GM12878 (cell line): ENCODE measurements at regions not wholly inside any gene's neighbourhood (a gene's known extent, or its start where the extent isn't known, plus 50 kb on each side); places are given as distances from the start of the nearest gene placed in this dataset.

Source experiments
- ATAC-seq: fragments of 200-7000 bp; cut with Tn5 transposase; 3 replicates; pipeline ENCODE4 v1.9.1; 2020; ENCODE audit warnings: mild to moderate bottlenecking, moderate library complexity
- BruUV-seq: library from RNA; stranded (reverse); fragments of 400-500 nt; replicated peaks from 2 replicates; lab custom pipeline; 2021; lab: Mats Ljungman, UMichigan
- CTCF ChIA-PET: fragments of 300-600 bp; sonication (Branson Sonifier 250); formaldehyde crosslinking; extraction: SDS; loops from one replicate; lab custom pipeline; 2021; ENCODE audit warnings: inconsistent platforms; lab: Yijun Ruan, JAX
- POLR2A ChIA-PET: fragments of 350-600 bp; formaldehyde crosslinking; extraction: SDS; loops from one replicate; lab custom pipeline; 2021; ENCODE audit warnings: inconsistent platforms; lab: Charles Lee
- RAD21 ChIA-PET: fragments of 300-600 bp; sonication (Branson Sonifier 250); formaldehyde crosslinking; loops from one replicate; lab custom pipeline; 2023; ENCODE audit warnings: antibody characterized with exemption; ENCODE audit not compliant: unreplicated experiment; lab: Charles Lee
- SMC1A ChIA-PET: fragments of 300-600 bp; sonication (Branson Sonifier 250); formaldehyde crosslinking; loops from one replicate; lab custom pipeline; 2023; ENCODE audit not compliant: unreplicated experiment, uncharacterized antibody; lab: Charles Lee
- DNase-seq: peaks from one replicate; pipeline ENCODE4 v3.0.0-alpha.2; 2011; ENCODE audit warnings: low read depth, low spot score
- FAIRE-seq: peaks from 3 replicates; lab custom pipeline; 2011; peaks lifted over from hg19 to GRCh38; lab: Jason Lieb, UNC
- H2AFZ ChIP-seq: 2 replicates; pipeline ENCODE4 v1.6.0; 2011; ENCODE audit warnings: low read depth, low read length, control low read depth; ENCODE audit not compliant: control insufficient read depth
- H3K27ac ChIP-seq: 2 replicates; pipeline ENCODE4 v1.5.1; 2011; ENCODE audit warnings: control low read depth; ENCODE audit not compliant: control insufficient read depth, insufficient read depth
- H3K27me3 ChIP-seq, 2 experiments: replicated peaks in 1 of 2; 2 replicates each; pipeline versions ENCODE4 v1.6.0 to v1.6.1; 2011; ENCODE audit warnings: low read length in 1 of 2; ENCODE audit not compliant: control insufficient read depth in 2 of 2, insufficient read depth in 2 of 2
- H3K36me3 ChIP-seq, 2 experiments: 2 replicates each; pipeline ENCODE4 v1.5.1; 2011; ENCODE audit warnings: low read length in 1 of 2; ENCODE audit not compliant: control insufficient read depth in 2 of 2, insufficient read depth in 2 of 2
- H3K4me1 ChIP-seq: 2 replicates; pipeline ENCODE4 v1.6.1; 2011; ENCODE audit warnings: mild to moderate bottlenecking, low read length, moderate library complexity, mixed read lengths; ENCODE audit not compliant: control insufficient read depth, insufficient read depth
- H3K4me2 ChIP-seq: 2 replicates; pipeline ENCODE4 v1.6.0; 2011; ENCODE audit warnings: control low read depth; ENCODE audit not compliant: control insufficient read depth, insufficient read depth
- H3K4me3 ChIP-seq: fragments of 200-600 bp; sonication (generic); 2 replicates; pipeline ENCODE4 v1.5.1; 2016
- H3K79me2 ChIP-seq: 2 replicates; pipeline ENCODE4 v1.6.0; 2011; ENCODE audit warnings: low read length; ENCODE audit not compliant: control insufficient read depth, insufficient read depth
- H3K9ac ChIP-seq: 2 replicates; pipeline ENCODE4 v1.8.0; 2011; ENCODE audit warnings: low read length, control low read depth, mixed read lengths; ENCODE audit not compliant: control insufficient read depth, insufficient read depth
- H3K9me3 ChIP-seq: replicated peaks from 3 replicates; pipeline ENCODE4 v1.5.1; 2011; ENCODE audit warnings: mild to moderate bottlenecking, low read length; ENCODE audit not compliant: control insufficient read depth, insufficient read depth
- H4K20me1 ChIP-seq: 2 replicates; pipeline ENCODE4 v1.6.0; 2011; ENCODE audit not compliant: control insufficient read depth, insufficient read depth
- BACH1 ChIP-seq: fragments of 450-650 bp; IDR thresholded peaks from 2 replicates; pipeline ENCODE4 v1.6.1; 2017; ENCODE audit warnings: mild to moderate bottlenecking, borderline replicate concordance
- BCLAF1 ChIP-seq: fragments of 450-650 bp; IDR thresholded peaks from 2 replicates; pipeline ENCODE4 v1.6.1; 2017; ENCODE audit warnings: antibody characterized with exemption, mild to moderate bottlenecking, moderate library complexity
- BHLHE40 ChIP-seq, 2 experiments: fragments of 450-650 bp in 1 of 2; IDR thresholded peaks; 2 replicates each; pipeline ENCODE4 v1.6.1; 2011 to 2017; ENCODE audit warnings: low read depth in 2 of 2, borderline replicate concordance in 1 of 2, improper control_type of control experiment in 1 of 2, low read length in 1 of 2, mild to moderate bottlenecking in 1 of 2
- CBX5 ChIP-seq: sonication (generic); IDR thresholded peaks from 2 replicates; pipeline ENCODE4 v1.6.1; 2016; ENCODE audit warnings: low read depth, moderate library complexity, mild to moderate bottlenecking, inconsistent platforms
- CEBPB ChIP-seq, 2 experiments: fragments of 150-350 bp in 1 of 2; IDR thresholded peaks; 2 replicates each; pipeline ENCODE4 v1.6.1; 2012 to 2014; ENCODE audit warnings: low read depth in 2 of 2, low read length in 2 of 2, borderline replicate concordance in 1 of 2, inconsistent platforms in 1 of 2
- EED ChIP-seq: sonication (generic); IDR thresholded peaks from 2 replicates; pipeline ENCODE4 v1.6.1; 2016; ENCODE audit warnings: antibody characterized with exemption, low read depth
- IRF4 ChIP-seq: IDR thresholded peaks from 2 replicates; pipeline ENCODE4 v1.6.1; 2011; ENCODE audit warnings: low read depth, low read length
- MAX ChIP-seq: IDR thresholded peaks from 2 replicates; pipeline ENCODE4 v1.6.1; 2012; ENCODE audit warnings: low read depth, low read length, improper control_type of control experiment
- NR2C2 ChIP-seq: IDR thresholded peaks from 2 replicates; pipeline ENCODE4 v1.6.1; 2011; ENCODE audit warnings: borderline replicate concordance, low read depth; ENCODE audit not compliant: control insufficient read depth, insufficient read length
- SMAD1 ChIP-seq: fragments of 450-650 bp; IDR thresholded peaks from 2 replicates; pipeline ENCODE4 v1.6.1; 2018; ENCODE audit warnings: mild to moderate bottlenecking, low read depth; ENCODE audit not compliant: partially characterized antibody
- SP1 ChIP-seq: IDR thresholded peaks from one replicate; pipeline ENCODE4 v1.6.1; 2011; ENCODE audit warnings: low read depth, low read length
- STAT1 ChIP-seq: fragments of 450-650 bp; conservative IDR thresholded peaks from 2 replicates; pipeline ENCODE4 v1.6.1; 2014; ENCODE audit warnings: antibody characterized with exemption, mild to moderate bottlenecking
- USF1 ChIP-seq: IDR thresholded peaks from 2 replicates; pipeline ENCODE4 v1.6.1; 2011; ENCODE audit warnings: borderline replicate concordance, low read depth, mild to moderate bottlenecking, moderate library complexity, mixed read lengths, low read length; ENCODE audit not compliant: insufficient read depth; ENCODE audit errors: extremely low read length
- WRNIP1 ChIP-seq: IDR thresholded peaks from 2 replicates; pipeline ENCODE4 v1.6.1; 2011; ENCODE audit warnings: low read depth, low read length, improper control_type of control experiment, borderline replicate concordance
- ZNF592 ChIP-seq: fragments of 450-650 bp; IDR thresholded peaks from 2 replicates; pipeline ENCODE4 v1.6.1; 2017; ENCODE audit warnings: mild to moderate bottlenecking, moderate library complexity
- WGBS: methylation state at CpG from one replicate; pipeline ENCODE4 v1.1.6; 2016; ENCODE audit warnings: low lambda C conversion rate; ENCODE audit not compliant: insufficient replicate concordance, insufficient coverage; ENCODE audit errors: missing lambda C conversion rate; 5-methylcytosine and 5-hydroxymethylcytosine counted together
- in situ Hi-C: fragments of 300-500 bp; cut with MboI; formaldehyde crosslinking; loops from 9 replicates; pipeline ENCODE4 v1.14.3; 2018; ENCODE audit warnings: mixed read lengths
- intact Hi-C: fragments of 100-400 bp; cut with micrococcal nuclease; formaldehyde crosslinking; loops from one replicate; pipeline ENCODE4 v1.14.2; 2022; ENCODE audit not compliant: unreplicated experiment

GRCh38 chr21:16912075-16912474 lies 600.8 kb upstream of the CXADR start:
- ChIA-PET RAD21 (no interaction called here), SMC1A (no interaction called here), CTCF (no interaction called here), POLR2A (no interaction called here)
- Histone ChIP-seq H2AFZ (no peak overlapping the region), H3K27me3 (no peaks in the 10 kb centered on the region), H3K27ac (no peak overlapping the region), H3K79me2 (no peaks in the 10 kb centered on the region), H3K4me1 (no peaks in the 10 kb centered on the region), H3K9me3 (no peaks in the 10 kb centered on the region), H3K36me3 (no peaks in the 10 kb centered on the region), H4K20me1 (no peaks in the 10 kb centered on the region), H3K9ac (no peak overlapping the region), H3K4me2 (no peak overlapping the region), H3K4me3 (no peak overlapping the region)
- 0% methylated on average over 2 of the region's 2 CpGs for WGBS
- no TSS peak for BruUV-seq
- in situ Hi-C loops = no loop called here
- FAIRE-seq = no peak
- intact Hi-C loops = no loop called here
- no peak for DNase-seq
- ATAC-seq = no peak
- TF ChIP-seq SP1 (no peak), EED (no peak), BHLHE40 (IDR thresholded peaks at IDR 0.05; ENCODE audit: borderline replicate concordance in 1 of 2, low read depth in 2 of 2, low read length in 1 of 2) (no peak), SMAD1 (no peak), IRF4 (no peak), BCLAF1 (no peak), STAT1 (no peak), CEBPB (IDR thresholded peaks at IDR 0.05; ENCODE audit: borderline replicate concordance in 1 of 2, low read depth in 2 of 2, low read length in 2 of 2) (no peak), WRNIP1 (no peak), NR2C2 (no peak), USF1 (no peak), BACH1 (no peak), CBX5 (no peak), MAX (no peak), ZNF592 (no peak)
